ENCODE measurements at regions not wholly inside any gene's neighbourhood (a gene's known extent, or its start where the extent isn't known, plus 50 kb on each side); places are given as distances from the start of the nearest gene placed in this dataset.

DNA sequence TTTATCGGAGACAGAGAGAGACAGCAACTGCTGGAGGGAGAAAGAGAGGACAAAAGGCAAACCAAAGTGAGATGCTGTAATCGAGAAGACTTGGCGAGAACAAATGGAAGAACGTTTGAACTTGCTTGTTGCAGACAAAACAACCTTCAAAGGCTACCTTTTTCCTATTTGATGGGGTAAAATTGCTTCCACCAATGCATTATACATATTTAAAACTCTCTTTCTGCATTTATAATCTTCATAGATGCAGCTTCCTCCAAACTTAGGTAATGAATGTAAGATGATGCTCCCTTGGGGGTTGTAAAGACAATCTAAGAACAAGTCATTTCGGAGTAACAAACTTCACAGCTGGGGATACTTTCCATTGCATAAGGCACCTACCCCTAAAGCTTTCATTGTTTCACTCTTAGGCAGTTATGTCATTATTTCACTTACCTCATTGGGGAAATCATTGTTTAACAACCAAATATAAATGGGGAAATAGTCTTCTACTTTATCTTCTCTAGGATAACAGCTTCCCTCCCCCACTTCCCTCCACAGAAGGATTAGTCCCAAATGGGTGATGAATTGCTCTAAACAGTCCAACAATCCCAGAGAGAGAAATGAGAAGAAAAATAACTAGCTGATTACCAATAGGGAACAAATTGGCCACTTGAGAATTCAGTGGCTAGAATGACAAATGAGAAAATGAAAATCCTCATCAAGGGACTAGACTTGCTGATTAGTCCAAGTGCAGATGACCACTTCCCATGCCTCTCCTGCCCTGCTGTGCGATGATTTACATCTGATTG lies 269.8 kb upstream of the ADAMTS9 start:
- no peak for TF ChIP-seq POLR2AphosphoS5 (IDR thresholded peaks at IDR 0.05; ENCODE audit: low read length)
- TF ChIP-seq, protein P1, sequence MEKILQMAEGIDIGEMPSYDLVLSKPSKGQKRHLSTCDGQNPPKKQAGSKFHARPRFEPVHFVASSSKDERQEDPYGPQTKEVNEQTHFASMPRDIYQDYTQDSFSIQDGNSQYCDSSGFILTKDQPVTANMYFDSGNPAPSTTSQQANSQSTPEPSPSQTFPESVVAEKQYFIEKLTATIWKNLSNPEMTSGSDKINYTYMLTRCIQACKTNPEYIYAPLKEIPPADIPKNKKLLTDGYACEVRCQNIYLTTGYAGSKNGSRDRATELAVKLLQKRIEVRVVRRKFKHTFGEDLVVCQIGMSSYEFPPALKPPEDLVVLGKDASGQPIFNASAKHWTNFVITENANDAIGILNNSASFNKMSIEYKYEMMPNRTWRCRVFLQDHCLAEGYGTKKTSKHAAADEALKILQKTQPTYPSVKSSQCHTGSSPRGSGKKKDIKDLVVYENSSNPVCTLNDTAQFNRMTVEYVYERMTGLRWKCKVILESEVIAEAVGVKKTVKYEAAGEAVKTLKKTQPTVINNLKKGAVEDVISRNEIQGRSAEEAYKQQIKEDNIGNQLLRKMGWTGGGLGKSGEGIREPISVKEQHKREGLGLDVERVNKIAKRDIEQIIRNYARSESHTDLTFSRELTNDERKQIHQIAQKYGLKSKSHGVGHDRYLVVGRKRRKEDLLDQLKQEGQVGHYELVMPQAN (conservative IDR thresholded peaks at IDR 0.05), result no peak
- no peak for TF ChIP-seq RAD21 (IDR thresholded peaks at IDR 0.05; ENCODE audit: insufficient read depth, low read depth, low read length)
- no peak for TF ChIP-seq SREBF2 (IDR thresholded peaks at IDR 0.05; ENCODE audit: low read length)
- no peak for TF ChIP-seq POLR2A (IDR thresholded peaks at IDR 0.05; ENCODE audit: low read depth, low read length)
- TF ChIP-seq, protein P2, sequence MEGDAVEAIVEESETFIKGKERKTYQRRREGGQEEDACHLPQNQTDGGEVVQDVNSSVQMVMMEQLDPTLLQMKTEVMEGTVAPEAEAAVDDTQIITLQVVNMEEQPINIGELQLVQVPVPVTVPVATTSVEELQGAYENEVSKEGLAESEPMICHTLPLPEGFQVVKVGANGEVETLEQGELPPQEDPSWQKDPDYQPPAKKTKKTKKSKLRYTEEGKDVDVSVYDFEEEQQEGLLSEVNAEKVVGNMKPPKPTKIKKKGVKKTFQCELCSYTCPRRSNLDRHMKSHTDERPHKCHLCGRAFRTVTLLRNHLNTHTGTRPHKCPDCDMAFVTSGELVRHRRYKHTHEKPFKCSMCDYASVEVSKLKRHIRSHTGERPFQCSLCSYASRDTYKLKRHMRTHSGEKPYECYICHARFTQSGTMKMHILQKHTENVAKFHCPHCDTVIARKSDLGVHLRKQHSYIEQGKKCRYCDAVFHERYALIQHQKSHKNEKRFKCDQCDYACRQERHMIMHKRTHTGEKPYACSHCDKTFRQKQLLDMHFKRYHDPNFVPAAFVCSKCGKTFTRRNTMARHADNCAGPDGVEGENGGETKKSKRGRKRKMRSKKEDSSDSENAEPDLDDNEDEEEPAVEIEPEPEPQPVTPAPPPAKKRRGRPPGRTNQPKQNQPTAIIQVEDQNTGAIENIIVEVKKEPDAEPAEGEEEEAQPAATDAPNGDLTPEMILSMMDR (IDR thresholded peaks at IDR 0.05 in 2 of 3, conservative IDR thresholded peaks at IDR 0.05 in 1 of 3; ENCODE audit: control insufficient read depth in 2 of 3, extremely low read depth in 1 of 3, insufficient read depth in 1 of 3, low read depth in 3 of 3, low read length in 3 of 3), result no peak
- TF ChIP-seq TCF7 (IDR thresholded peaks at IDR 0.05; ENCODE audit: borderline replicate concordance), result no peak
- TF ChIP-seq CHD2 (IDR thresholded peaks at IDR 0.05; ENCODE audit: borderline replicate concordance, low read depth, low read length), result no peak

Data from GM12878 (cell line).